IMR-90 (cell line): ENCODE measurements at regions not wholly inside any gene's neighbourhood (a gene's known extent, or its start where the extent isn't known, plus 50 kb on each side); places are given as distances from the start of the nearest gene placed in this dataset.

Experiments used
- ATAC-seq: fragments of 200-7000 bp; cut with Tn5 transposase; 2 replicates; pipeline ENCODE4 v1.9.1; 2020; ENCODE audit warnings: low read depth, mild to moderate bottlenecking, moderate library complexity
- BruUV-seq: library from RNA; stranded (reverse); fragments of 400-500 nt; replicated peaks from 2 replicates; lab custom pipeline; 2021; lab: Mats Ljungman, UMichigan
- CTCF ChIA-PET: fragments of 300-600 bp; formaldehyde crosslinking; extraction: SDS; loops from one replicate; lab custom pipeline; 2021; ENCODE audit warnings: antibody characterized with exemption; lab: Yijun Ruan, JAX
- POLR2A ChIA-PET: fragments of 300-600 bp; sonication (Branson Sonifier 250); formaldehyde crosslinking; loops from one replicate; lab custom pipeline; 2022; ENCODE audit warnings: antibody characterized with exemption; ENCODE audit not compliant: unreplicated experiment; lab: Charles Lee
- DNase-seq: peaks from one replicate; pipeline ENCODE4 v3.0.0; 2013
- H2AFZ ChIP-seq: replicated peaks from 2 replicates; pipeline ENCODE3; 2013; ENCODE audit warnings: low read length, mild to moderate bottlenecking; ENCODE audit not compliant: poor library complexity
- H2AK5ac ChIP-seq: 2 replicates; pipeline ENCODE4 v1.6.1; 2013; ENCODE audit warnings: low read depth, low read length, inconsistent platforms
- H2AK9ac ChIP-seq: replicated peaks from 2 replicates; pipeline ENCODE3; 2013; ENCODE audit warnings: mild to moderate bottlenecking, low read depth, low read length, moderate library complexity; ENCODE audit not compliant: poor library complexity
- H2BK120ac ChIP-seq: 2 replicates; pipeline ENCODE4 v1.6.1; 2013; ENCODE audit warnings: low read depth, low read length, inconsistent platforms
- H2BK15ac ChIP-seq: 3 replicates; pipeline ENCODE4 v1.6.1; 2013; ENCODE audit warnings: low read depth, low read length, inconsistent platforms
- H2BK20ac ChIP-seq: 2 replicates; pipeline ENCODE4 v1.6.1; 2013; ENCODE audit warnings: low read depth, mild to moderate bottlenecking, inconsistent platforms, low read length, moderate library complexity
- H2BK5ac ChIP-seq: 2 replicates; pipeline ENCODE4 v1.6.1; 2013; ENCODE audit warnings: mild to moderate bottlenecking, low read depth, low read length, inconsistent platforms; ENCODE audit not compliant: poor library complexity, severe bottlenecking
- H3K14ac ChIP-seq: replicated peaks from 2 replicates; pipeline ENCODE4 v1.6.1; 2013; ENCODE audit warnings: low read depth, low read length, inconsistent platforms
- H3K18ac ChIP-seq: 2 replicates; pipeline ENCODE4 v1.6.1; 2013; ENCODE audit warnings: low read depth, low read length, control low read depth
- H3K23ac ChIP-seq: 2 replicates; pipeline ENCODE4 v1.6.1; 2013; ENCODE audit warnings: low read depth, low read length, inconsistent platforms
- H3K27ac ChIP-seq: 2 replicates; pipeline ENCODE4 v1.5.1; 2013; ENCODE audit warnings: mild to moderate bottlenecking, control low read depth, low read length; ENCODE audit not compliant: insufficient read depth
- H3K27me3 ChIP-seq: 2 replicates; pipeline ENCODE4 v1.6.1; 2013; ENCODE audit warnings: low read length; ENCODE audit not compliant: control insufficient read depth, insufficient read depth
- H3K36me3 ChIP-seq: 2 replicates; pipeline ENCODE4 v1.6.1; 2013; ENCODE audit warnings: low read length, mixed read lengths; ENCODE audit not compliant: control insufficient read depth, insufficient read depth
- H3K4ac ChIP-seq: 2 replicates; pipeline ENCODE4 v1.6.1; 2013; ENCODE audit warnings: low read depth, low read length, inconsistent platforms
- H3K4me1 ChIP-seq: 2 replicates; pipeline ENCODE4 v1.6.1; 2013; ENCODE audit warnings: low read length, mixed read lengths; ENCODE audit not compliant: control insufficient read depth, insufficient read depth
- H3K4me2 ChIP-seq: 2 replicates; pipeline ENCODE4 v1.6.1; 2013; ENCODE audit warnings: low read depth, mild to moderate bottlenecking, control low read depth, low read length, moderate library complexity
- H3K4me3 ChIP-seq: 2 replicates; pipeline ENCODE4 v1.5.1; 2013; ENCODE audit warnings: low read depth, mild to moderate bottlenecking, control low read depth, low read length, moderate library complexity; ENCODE audit not compliant: insufficient read depth
- H3K56ac ChIP-seq: 2 replicates; pipeline ENCODE4 v1.6.1; 2013; ENCODE audit warnings: low read length, inconsistent platforms; ENCODE audit not compliant: insufficient read depth; ENCODE audit errors: extremely low read depth
- H3K79me1 ChIP-seq, 2 experiments: 2 replicates each; pipeline ENCODE4 v1.6.1; 2013; ENCODE audit warnings: low read length in 2 of 2, inconsistent platforms in 1 of 2, low read depth in 1 of 2
- H3K9ac ChIP-seq: 2 replicates; pipeline ENCODE4 v1.6.1; 2013; ENCODE audit warnings: low read depth, low read length, control low read depth
- H3K9me1 ChIP-seq: 2 replicates; pipeline ENCODE4 v1.6.1; 2013; ENCODE audit warnings: low read length, inconsistent platforms; ENCODE audit not compliant: insufficient read depth
- H3K9me3 ChIP-seq: 2 replicates; pipeline ENCODE4 v1.6.1; 2013; ENCODE audit warnings: low read length; ENCODE audit not compliant: control insufficient read depth, insufficient read depth
- H4K20me1 ChIP-seq: 2 replicates; pipeline ENCODE4 v1.6.1; 2013; ENCODE audit warnings: low read length, inconsistent platforms; ENCODE audit not compliant: insufficient read depth
- H4K5ac ChIP-seq: 2 replicates; pipeline ENCODE4 v1.6.1; 2013; ENCODE audit warnings: mild to moderate bottlenecking, low read depth, low read length, control low read depth
- H4K8ac ChIP-seq, 2 experiments: 2 replicates each; pipeline ENCODE4 v1.6.1; 2013; ENCODE audit warnings: low read depth in 2 of 2, low read length in 2 of 2, control low read depth in 1 of 2, inconsistent platforms in 1 of 2
- H4K91ac ChIP-seq: 2 replicates; pipeline ENCODE4 v1.6.1; 2013; ENCODE audit warnings: low read depth, low read length, inconsistent platforms; ENCODE audit not compliant: insufficient read depth
- CTCF ChIP-seq: conservative IDR thresholded peaks from 2 replicates; pipeline ENCODE4 v1.5.1; 2012; ENCODE audit warnings: mild to moderate bottlenecking, low read depth, low read length, improper control_type of control experiment
- RCOR1 ChIP-seq: IDR thresholded peaks from 2 replicates; pipeline ENCODE4 v1.6.1; 2012; ENCODE audit warnings: mild to moderate bottlenecking, low read length, improper control_type of control experiment; ENCODE audit not compliant: insufficient replicate concordance
- WGBS, 2 experiments: methylation state at CpG; one replicate each; pipeline versions ENCODE4 v1.1.5 to v1.1.7; 2013; ENCODE audit warnings: missing lambda C conversion rate in 2 of 2; ENCODE audit not compliant: insufficient read length in 1 of 2; ENCODE audit errors: extremely low coverage in 2 of 2; 5-methylcytosine and 5-hydroxymethylcytosine counted together
- dilution Hi-C: fragments of 300-500 bp; cut with HindIII; formaldehyde crosslinking; loops from one replicate; pipeline ENCODE4 v1.14.3; 2018; ENCODE audit warnings: low sequenced_read_pairs; ENCODE audit not compliant: unreplicated experiment
- in situ Hi-C: fragments of 300-500 bp; cut with MboI; formaldehyde crosslinking; loops from 3 replicates; pipeline ENCODE4 v1.14.3; 2019; ENCODE audit warnings: low sequenced_read_pairs, inconsistent platforms, mixed read lengths
- intact Hi-C: fragments of 100-400 bp; cut with micrococcal nuclease; formaldehyde crosslinking; loops from 2 replicates; pipeline ENCODE4 v1.10.0; 2022

GRCh38 chr9:38177680-38178079, 108.7 kb upstream of the SHB start:
- Histone ChIP-seq H3K36me3 (no peaks in the 10 kb centered on the region), H3K4me2 (no peak overlapping the region), H2BK20ac (no peak overlapping the region), H3K4me3 (no peak overlapping the region), H3K14ac (no peak overlapping the region), H3K27ac (no peak overlapping the region), H4K8ac (no peak overlapping the region), H2AK5ac (no peak overlapping the region), H2AK9ac (no peak overlapping the region), H2BK5ac (no peak overlapping the region), H4K91ac (no peak overlapping the region), H3K23ac (no peak overlapping the region), H3K4ac (no peak overlapping the region), H2AFZ (no peak overlapping the region), H4K20me1 (no peaks in the 10 kb centered on the region), H3K9me3 (no peaks in the 10 kb centered on the region), H3K27me3 (peaks cover 11% of the 10 kb centered on the region; the same call in 1 of the 2 replicates), H3K18ac (no peak overlapping the region), H3K9me1 (no peaks in the 10 kb centered on the region), H3K9ac (no peak overlapping the region), H4K5ac (no peak overlapping the region), H2BK120ac (no peak overlapping the region), H3K79me1 (no peaks in the 10 kb centered on the region), H3K4me1 (no peaks in the 10 kb centered on the region), H3K56ac (no peak overlapping the region), H2BK15ac (no peak overlapping the region)
- intact Hi-C loops, result no loop called here
- dilution Hi-C loops, result no loop called here
- no CpG with 5 or more reads among the region's 4 CpGs for WGBS, 2 experiments
- TF ChIP-seq CTCF (no peak), RCOR1 (no peak)
- DNase-seq (no peak), ATAC-seq (no peak)
- CTCF ChIA-PET, result no interaction called here
- BruUV-seq, result no TSS peak
- in situ Hi-C loops, result no loop called here
- POLR2A ChIA-PET, result no interaction called here
